Karpas-422 (cell line): ENCODE measurements at regions not wholly inside any gene's neighbourhood (a gene's known extent, or its start where the extent isn't known, plus 50 kb on each side); places are given as distances from the start of the nearest gene placed in this dataset.
"Not testable (repeated sequence)": the region's sequence is repeated elsewhere in the genome, so short reads cannot be mapped to it uniquely, and the experiment has no call there.

Source experiments
- DNase-seq: peaks from one replicate; pipeline ENCODE4 v3.0.0-alpha.2; 2015
- H2AFZ ChIP-seq: fragments of 200-600 bp; sonication (generic); 2 replicates; pipeline ENCODE4 v1.6.1; 2014; ENCODE audit warnings: antibody characterized with exemption, low read length, mixed read lengths
- H3K27ac ChIP-seq: fragments of 200-600 bp; sonication (generic); 2 replicates; pipeline ENCODE4 v1.5.1; 2014; ENCODE audit warnings: mild to moderate bottlenecking, low read length, moderate library complexity
- H3K27me3 ChIP-seq: fragments of 200-600 bp; sonication (generic); 2 replicates; pipeline ENCODE4 v1.6.1; 2014; ENCODE audit warnings: low read length, mixed read lengths
- H3K36me3 ChIP-seq: fragments of 200-600 bp; sonication (generic); 2 replicates; pipeline ENCODE4 v1.6.1; 2014; ENCODE audit warnings: low read length, mixed read lengths; ENCODE audit not compliant: insufficient read depth
- H3K4me1 ChIP-seq: fragments of 200-600 bp; sonication (generic); 2 replicates; pipeline ENCODE4 v1.6.1; 2014; ENCODE audit warnings: mild to moderate bottlenecking, low read length, mixed read lengths
- H3K4me2 ChIP-seq: fragments of 200-600 bp; sonication (generic); 2 replicates; pipeline ENCODE4 v1.6.1; 2014; ENCODE audit warnings: low read length, low read depth, mild to moderate bottlenecking; ENCODE audit not compliant: poor library complexity, severe bottlenecking
- H3K4me3 ChIP-seq: fragments of 200-600 bp; sonication (generic); 2 replicates; pipeline ENCODE4 v1.5.1; 2014; ENCODE audit warnings: mild to moderate bottlenecking, antibody characterized with exemption, low read length, mixed read lengths
- H3K79me2 ChIP-seq: fragments of 200-600 bp; sonication (generic); 2 replicates; pipeline ENCODE4 v1.6.1; 2014; ENCODE audit warnings: mild to moderate bottlenecking, low read length, mixed read lengths
- H3K9ac ChIP-seq: fragments of 200-600 bp; sonication (generic); 2 replicates; pipeline ENCODE4 v1.6.0; 2014; ENCODE audit warnings: low read length
- H3K9me2 ChIP-seq: fragments of 200-600 bp; sonication (generic), shearing (Covaris generic); replicated peaks from 2 replicates; pipeline ENCODE4 v1.6.0; 2014; ENCODE audit warnings: mild to moderate bottlenecking, low read length, moderate library complexity; ENCODE audit not compliant: insufficient read depth
- H3K9me3 ChIP-seq: fragments of 300-700, 200-600 bp; sonication (generic); 2 replicates; pipeline ENCODE4 v1.6.1; 2014; ENCODE audit warnings: low read length, mixed read lengths
- H4K20me1 ChIP-seq: fragments of 200-600 bp; sonication (generic); 2 replicates; pipeline ENCODE4 v1.6.1; 2014; ENCODE audit warnings: mild to moderate bottlenecking, antibody characterized with exemption, low read length, low read depth; ENCODE audit not compliant: insufficient read depth

DNA sequence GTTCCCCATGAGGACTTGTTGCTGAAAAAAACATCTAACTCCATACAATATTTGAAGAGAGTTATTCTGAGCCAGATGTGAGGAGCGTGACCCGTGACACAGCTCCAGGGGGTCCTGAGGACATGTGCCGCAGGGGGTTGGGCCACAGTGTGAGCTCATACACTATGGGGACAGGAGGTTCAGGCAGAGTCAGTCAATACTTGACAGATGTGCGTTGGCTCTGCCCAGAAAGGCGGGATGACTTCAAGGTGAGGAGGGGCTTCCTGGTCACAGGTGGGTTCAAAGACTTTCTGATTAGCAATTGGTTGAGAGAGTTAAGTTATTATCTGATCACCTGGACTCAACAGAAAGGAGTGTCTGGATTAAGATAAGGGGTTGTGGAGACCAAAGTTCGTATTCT is 147.1 kb upstream of the ZNF469 start:
- not testable (repeated sequence) for H2AFZ ChIP-seq, DNase-seq, H3K79me2 ChIP-seq, H3K9ac ChIP-seq, H3K27ac ChIP-seq, H4K20me1 ChIP-seq, H3K4me3 ChIP-seq, H3K9me3 ChIP-seq, H3K9me2 ChIP-seq, H3K36me3 ChIP-seq, H3K4me2 ChIP-seq, H3K27me3 ChIP-seq, H3K4me1 ChIP-seq

DNA sequence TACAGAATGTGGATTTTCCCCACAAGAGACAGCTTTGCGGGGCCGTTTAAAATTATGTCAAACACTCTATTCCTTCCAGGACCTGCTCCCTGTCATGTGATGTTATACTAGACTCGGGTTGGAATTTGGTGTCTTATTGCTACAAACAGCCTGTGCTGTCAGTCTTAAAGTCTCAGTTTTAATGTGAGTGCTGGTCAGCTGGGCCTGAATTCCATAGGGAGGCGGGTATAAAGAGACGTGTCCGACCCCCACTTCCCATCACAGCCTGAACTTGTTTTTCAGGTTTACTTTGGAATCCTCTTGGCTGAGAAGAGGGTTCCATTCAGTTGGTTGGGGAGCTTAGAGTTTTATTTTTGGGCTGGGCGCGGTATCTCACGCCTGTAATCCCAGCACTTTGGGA is 146.5 kb upstream of the ZNF469 start:
- H3K4me2 ChIP-seq, H3K27me3 ChIP-seq, DNase-seq, H3K36me3 ChIP-seq, H3K4me1 ChIP-seq, H2AFZ ChIP-seq, H3K27ac ChIP-seq, H3K9ac ChIP-seq, H3K9me2 ChIP-seq, H3K79me2 ChIP-seq, H3K4me3 ChIP-seq, H3K9me3 ChIP-seq, H4K20me1 ChIP-seq: not testable (repeated sequence)

DNA sequence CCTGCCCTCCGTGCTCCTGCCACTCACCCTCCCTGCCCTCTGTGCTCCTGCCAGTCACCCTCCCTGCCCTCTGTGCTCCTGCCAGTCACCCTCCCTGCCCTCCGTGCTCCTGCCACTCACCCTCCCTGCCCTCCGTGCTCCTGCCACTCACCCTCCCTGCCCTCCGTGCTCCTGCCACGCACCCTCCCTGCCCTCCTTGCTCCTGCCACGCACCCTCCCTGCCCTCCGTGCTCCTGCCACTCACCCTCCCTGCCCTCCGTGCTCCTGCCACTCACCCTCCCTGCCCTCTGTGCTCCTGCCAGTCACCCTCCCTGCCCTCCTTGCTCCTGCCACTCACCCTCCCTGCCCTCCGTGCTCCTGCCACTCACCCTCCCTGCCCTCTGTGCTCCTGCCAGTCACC is 145.4 kb upstream of the ZNF469 start:
- DNase-seq, H3K4me2 ChIP-seq, H3K27me3 ChIP-seq, H3K9ac ChIP-seq, H3K79me2 ChIP-seq, H3K9me2 ChIP-seq, H3K4me1 ChIP-seq, H2AFZ ChIP-seq, H3K9me3 ChIP-seq, H4K20me1 ChIP-seq, H3K4me3 ChIP-seq, H3K27ac ChIP-seq, H3K36me3 ChIP-seq: not testable (repeated sequence)

- H4K20me1 ChIP-seq, H3K27ac ChIP-seq, H2AFZ ChIP-seq, H3K27me3 ChIP-seq, H3K4me2 ChIP-seq, H3K4me1 ChIP-seq, H3K79me2 ChIP-seq, H3K9me3 ChIP-seq, H3K36me3 ChIP-seq, DNase-seq, H3K9me2 ChIP-seq, H3K4me3 ChIP-seq, H3K9ac ChIP-seq: not testable (repeated sequence)
Observed at GRCh38 chr16:88237761-88238415, 144.9 kb upstream of the ZNF469 start.

DNA sequence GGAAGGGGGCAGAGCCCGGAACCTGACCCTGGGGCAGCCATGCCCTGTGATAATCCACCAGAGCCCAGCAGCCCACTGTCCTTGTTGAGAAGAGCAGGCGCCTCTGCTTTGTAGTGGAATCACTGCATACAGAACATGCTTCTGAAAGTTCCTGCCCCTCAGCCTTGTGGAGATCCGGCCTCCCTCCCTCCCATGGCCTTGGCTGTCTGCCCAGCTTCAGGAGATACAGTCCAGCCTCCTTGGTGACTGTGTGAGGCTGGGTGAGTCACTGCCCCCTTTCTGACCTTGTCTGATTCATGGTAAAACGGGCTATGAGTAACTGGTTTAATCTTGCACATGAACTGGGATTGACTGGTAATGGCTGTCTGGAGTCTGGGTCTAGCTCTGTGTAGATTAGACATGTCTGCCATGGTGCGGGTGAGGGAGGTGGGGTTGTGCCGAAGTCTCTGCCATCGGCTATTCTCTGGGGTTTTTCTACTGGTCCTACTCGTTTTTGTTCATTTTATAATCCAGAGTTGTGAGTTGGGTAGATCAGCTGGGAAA is 144.0 kb upstream of the ZNF469 start:
- H3K27me3 ChIP-seq, H3K4me2 ChIP-seq, H3K4me3 ChIP-seq, DNase-seq, H3K9me2 ChIP-seq, H3K27ac ChIP-seq, H3K4me1 ChIP-seq, H3K9me3 ChIP-seq, H4K20me1 ChIP-seq, H2AFZ ChIP-seq, H3K9ac ChIP-seq, H3K36me3 ChIP-seq, H3K79me2 ChIP-seq: not testable (repeated sequence)

- H3K4me3 ChIP-seq, H3K4me2 ChIP-seq, H3K36me3 ChIP-seq, H3K79me2 ChIP-seq, H3K4me1 ChIP-seq, H3K9me2 ChIP-seq, H3K9ac ChIP-seq, H3K27me3 ChIP-seq, H3K9me3 ChIP-seq, DNase-seq, H2AFZ ChIP-seq, H4K20me1 ChIP-seq, H3K27ac ChIP-seq: not testable (repeated sequence)
Observed at GRCh38 chr16:88240118-88240517, 142.6 kb upstream of the ZNF469 start.

DNA sequence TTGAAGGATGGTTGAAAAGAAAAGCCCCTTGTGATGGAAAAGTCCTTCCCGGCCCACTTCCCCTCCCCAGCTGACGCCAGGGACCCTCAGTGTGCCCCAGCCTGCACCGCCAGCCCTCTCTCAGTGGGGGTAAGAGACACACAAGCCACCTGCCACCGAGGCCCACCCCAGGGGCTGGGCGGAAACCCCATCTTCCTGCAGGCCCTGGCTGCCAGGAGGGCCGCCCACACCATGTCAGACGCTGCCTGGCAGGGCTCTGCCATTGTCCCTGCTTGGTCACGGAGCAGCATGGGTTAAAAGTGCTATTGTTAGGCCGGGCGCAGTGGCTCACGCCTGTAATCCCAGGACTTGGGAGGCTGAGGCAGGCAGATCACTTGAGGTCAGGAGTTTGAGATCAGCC is 142.0 kb upstream of the ZNF469 start:
- H3K36me3 ChIP-seq, H3K9ac ChIP-seq, H3K9me3 ChIP-seq, H3K4me2 ChIP-seq, DNase-seq, H4K20me1 ChIP-seq, H3K4me1 ChIP-seq, H3K4me3 ChIP-seq, H3K9me2 ChIP-seq, H3K27me3 ChIP-seq, H3K79me2 ChIP-seq, H2AFZ ChIP-seq, H3K27ac ChIP-seq: not testable (repeated sequence)

GRCh38 chr16:88241404-88242311 is 141.1 kb upstream of the ZNF469 start:
- not testable (repeated sequence) for H3K36me3 ChIP-seq, H3K9ac ChIP-seq, DNase-seq, H3K4me2 ChIP-seq, H4K20me1 ChIP-seq, H3K27ac ChIP-seq, H3K79me2 ChIP-seq, H3K4me1 ChIP-seq, H3K9me2 ChIP-seq, H3K4me3 ChIP-seq, H2AFZ ChIP-seq, H3K27me3 ChIP-seq, H3K9me3 ChIP-seq
